AG09319 (cell line): ENCODE measurements at regions not wholly inside any gene's neighbourhood (a gene's known extent, or its start where the extent isn't known, plus 50 kb on each side); places are given as distances from the start of the nearest gene placed in this dataset.
A peak's percentile ranks its signal among the peaks of the same experiment; 100 is the strongest.

Experiments used
- DNase-seq: peaks from one replicate; pipeline ENCODE4 v3.0.0-alpha.2; 2010; ENCODE audit warnings: low read depth; ENCODE audit errors: extremely low read depth
- CTCF ChIP-seq: IDR thresholded peaks from 2 replicates; pipeline ENCODE4 v1.5.1; 2011; ENCODE audit warnings: low read depth, mild to moderate bottlenecking, inconsistent platforms, low read length, moderate library complexity

GRCh38 chr14:61636779-61637178 lies 58.5 kb upstream of the HIF1A start:
- TF ChIP-seq CTCF: no peak
- no peak for DNase-seq

GRCh38 chr14:61638595-61639387 lies 56.5 kb upstream of the HIF1A start:
- no peak for DNase-seq
- TF ChIP-seq CTCF: no peak

- no peak for DNase-seq
Measured at GRCh38 chr14:61640158-61641136, 54.9 kb upstream of the HIF1A start.

GRCh38 chr14:61641914-61642613 lies 53.2 kb upstream of the HIF1A start:
- DNase-seq: peak; percentile 87
- no peak; the same call in 1 of the 2 replicates for TF ChIP-seq CTCF

More at GRCh38 chr14:61640158-61641136, 54.9 kb upstream of the HIF1A start:
- no peak for TF ChIP-seq CTCF

GRCh38 chr14:61642614-61642982 lies 52.7 kb upstream of the HIF1A start:
- TF ChIP-seq CTCF: no peak

GRCh38 chr14:61643555-61643954 lies 51.8 kb upstream of the HIF1A start:
- no peak for TF ChIP-seq CTCF
- DNase-seq: no peak

More at GRCh38 chr14:61642614-61642982, 52.7 kb upstream of the HIF1A start:
- DNase-seq: no peak
